Choroid plexus epithelial cell (primary cell): ENCODE measurements at regions not wholly inside any gene's neighbourhood (a gene's known extent, or its start where the extent isn't known, plus 50 kb on each side); places are given as distances from the start of the nearest gene placed in this dataset.
"Not testable (repeated sequence)": the region's sequence is repeated elsewhere in the genome, so short reads cannot be mapped to it uniquely, and the experiment has no call there.

Experiments used
- DNase-seq: peaks from one replicate; pipeline ENCODE4 v3.0.0-alpha.2; 2010; ENCODE audit warnings: low read depth
- H3K4me3 ChIP-seq: 2 replicates; pipeline ENCODE4 v1.5.1; 2011; ENCODE audit warnings: low read depth, mild to moderate bottlenecking, control low read depth, low read length, moderate library complexity
- TF ChIP-seq, protein P1 (sequence below): conservative IDR thresholded peaks from 2 replicates; pipeline ENCODE4 v1.5.1; 2011; ENCODE audit warnings: low read depth, mild to moderate bottlenecking, control low read depth, inconsistent platforms, low read length, moderate library complexity

DNA sequence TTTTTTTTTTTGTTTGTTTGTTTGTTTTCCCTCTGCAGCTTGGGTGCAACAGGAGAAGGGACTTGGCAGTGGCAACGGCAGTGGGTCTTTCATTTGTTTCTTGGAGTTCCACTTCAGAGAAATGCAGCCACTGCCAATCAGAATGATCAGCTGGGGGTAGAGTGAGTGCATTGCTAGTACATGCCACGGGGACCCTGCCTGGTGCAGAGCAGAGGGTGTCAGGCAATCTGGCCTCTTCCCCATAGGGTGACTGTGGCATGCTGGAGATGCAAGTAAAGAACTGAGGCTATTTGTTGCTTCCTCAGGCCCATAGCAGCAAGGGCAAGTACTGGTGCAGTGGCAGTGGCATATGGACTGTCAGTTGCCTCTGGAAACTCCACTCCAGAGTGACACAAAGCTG lies 1073.6 kb upstream of the EDIL3 start:
- H3K4me3 ChIP-seq, result no peak overlapping the region
- TF ChIP-seq, protein P1, sequence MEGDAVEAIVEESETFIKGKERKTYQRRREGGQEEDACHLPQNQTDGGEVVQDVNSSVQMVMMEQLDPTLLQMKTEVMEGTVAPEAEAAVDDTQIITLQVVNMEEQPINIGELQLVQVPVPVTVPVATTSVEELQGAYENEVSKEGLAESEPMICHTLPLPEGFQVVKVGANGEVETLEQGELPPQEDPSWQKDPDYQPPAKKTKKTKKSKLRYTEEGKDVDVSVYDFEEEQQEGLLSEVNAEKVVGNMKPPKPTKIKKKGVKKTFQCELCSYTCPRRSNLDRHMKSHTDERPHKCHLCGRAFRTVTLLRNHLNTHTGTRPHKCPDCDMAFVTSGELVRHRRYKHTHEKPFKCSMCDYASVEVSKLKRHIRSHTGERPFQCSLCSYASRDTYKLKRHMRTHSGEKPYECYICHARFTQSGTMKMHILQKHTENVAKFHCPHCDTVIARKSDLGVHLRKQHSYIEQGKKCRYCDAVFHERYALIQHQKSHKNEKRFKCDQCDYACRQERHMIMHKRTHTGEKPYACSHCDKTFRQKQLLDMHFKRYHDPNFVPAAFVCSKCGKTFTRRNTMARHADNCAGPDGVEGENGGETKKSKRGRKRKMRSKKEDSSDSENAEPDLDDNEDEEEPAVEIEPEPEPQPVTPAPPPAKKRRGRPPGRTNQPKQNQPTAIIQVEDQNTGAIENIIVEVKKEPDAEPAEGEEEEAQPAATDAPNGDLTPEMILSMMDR, result no peak

DNA sequence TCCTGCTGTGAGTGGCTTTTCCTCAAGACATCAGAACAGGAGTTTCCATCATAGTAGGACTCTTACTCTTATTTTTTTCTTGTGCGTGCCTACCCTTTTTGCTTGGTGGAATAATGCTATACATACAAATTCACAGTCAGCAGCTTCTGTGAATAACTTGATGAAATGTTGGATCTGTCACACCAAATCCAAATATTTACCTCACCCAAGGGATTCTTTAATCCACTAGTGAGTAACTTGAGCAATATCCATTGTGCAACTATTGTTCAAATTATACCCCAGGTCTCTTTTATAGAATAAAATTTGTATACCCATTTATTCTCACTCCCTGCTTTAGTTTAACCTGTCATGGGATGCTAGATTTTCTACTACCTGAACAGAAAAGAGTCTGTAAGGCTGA lies 1078.3 kb upstream of the EDIL3 start:
- DNase-seq, result no peak
- no peak overlapping the region for H3K4me3 ChIP-seq
- TF ChIP-seq, protein P1, result no peak

More for the DNA sequence above, 1073.6 kb upstream of the EDIL3 start:
- no peak for DNase-seq

DNA sequence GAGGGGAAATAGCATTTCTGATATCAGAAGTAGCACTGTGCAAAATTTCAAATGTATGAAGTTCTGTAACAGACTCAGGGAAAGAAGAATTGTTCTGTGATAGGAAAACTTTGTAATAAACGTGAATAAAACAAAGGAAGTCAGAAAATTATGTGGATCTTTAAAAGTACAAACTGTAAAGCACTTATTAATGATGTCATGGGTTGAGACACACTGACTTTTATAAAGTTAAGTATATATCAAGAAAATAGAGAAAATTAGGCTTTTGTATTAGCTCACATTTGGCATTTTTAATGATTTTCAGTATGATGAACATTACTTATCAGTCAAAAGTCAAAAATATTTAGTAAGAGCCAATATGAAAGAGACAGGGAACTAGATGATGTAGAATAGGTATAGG lies 1081.7 kb upstream of the EDIL3 start:
- H3K4me3 ChIP-seq, result no peak overlapping the region
- TF ChIP-seq, protein P1, result no peak
- DNase-seq, result no peak

DNA sequence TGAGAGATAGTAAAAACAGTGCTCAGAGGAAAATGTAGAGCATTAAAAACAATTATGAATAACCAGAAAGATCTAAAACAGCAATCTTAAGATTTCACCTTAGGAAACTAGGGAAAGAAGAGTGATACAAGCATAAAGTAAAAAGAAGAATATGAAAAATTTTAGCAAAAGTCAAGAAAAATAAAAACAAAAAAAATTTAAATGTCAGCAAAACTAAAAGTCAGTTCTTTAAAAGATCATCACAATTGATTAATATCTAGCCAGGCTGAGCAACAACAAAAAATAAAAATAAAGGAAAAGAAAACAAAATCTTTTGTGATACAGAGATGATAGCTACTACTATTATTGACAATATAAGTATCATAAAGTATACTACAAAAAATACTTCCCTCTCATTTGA lies 1088.1 kb upstream of the EDIL3 start:
- H3K4me3 ChIP-seq, result no peak overlapping the region
- DNase-seq, result no peak
- TF ChIP-seq, protein P1, result no peak

DNA sequence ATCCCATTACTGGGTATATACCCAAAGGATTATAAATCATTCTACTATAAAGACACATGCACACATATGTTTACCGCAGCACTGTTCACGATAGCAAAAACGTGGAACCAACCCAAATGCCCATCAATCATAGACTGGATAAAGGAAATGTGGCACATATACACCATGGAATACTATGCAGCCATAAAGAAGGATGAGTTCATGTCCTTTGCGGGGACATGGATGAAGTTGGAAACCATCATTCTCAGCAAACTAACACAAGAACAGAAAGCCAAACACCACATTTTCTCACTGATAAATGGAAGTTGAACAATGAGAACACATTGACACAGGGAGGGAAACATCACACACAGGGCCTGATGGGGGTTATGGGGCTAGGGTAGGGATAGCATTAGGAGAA lies 1090.5 kb upstream of the EDIL3 start:
- not testable (repeated sequence) for H3K4me3 ChIP-seq, DNase-seq

DNA sequence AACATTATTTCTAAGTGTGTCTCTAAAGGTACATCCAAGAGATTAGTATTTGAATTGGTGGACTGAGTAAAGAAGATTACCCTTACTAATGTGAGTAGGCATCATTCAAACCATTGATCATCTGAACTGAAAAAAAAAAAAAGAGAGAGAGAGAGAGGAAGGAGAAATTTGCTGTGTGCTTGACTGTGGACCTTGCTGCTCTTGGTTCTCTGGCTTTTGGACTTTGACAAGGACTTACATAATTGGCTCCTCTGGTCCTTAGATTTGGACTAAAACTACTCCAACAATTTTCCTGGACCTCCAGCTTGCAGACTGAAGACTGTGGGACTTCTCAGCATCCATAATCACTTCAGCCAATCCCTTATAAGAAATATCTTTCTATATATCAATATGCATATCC lies 1091.9 kb upstream of the EDIL3 start:
- no peak for DNase-seq
- no peak overlapping the region for H3K4me3 ChIP-seq
- TF ChIP-seq, protein P1, result no peak

DNA sequence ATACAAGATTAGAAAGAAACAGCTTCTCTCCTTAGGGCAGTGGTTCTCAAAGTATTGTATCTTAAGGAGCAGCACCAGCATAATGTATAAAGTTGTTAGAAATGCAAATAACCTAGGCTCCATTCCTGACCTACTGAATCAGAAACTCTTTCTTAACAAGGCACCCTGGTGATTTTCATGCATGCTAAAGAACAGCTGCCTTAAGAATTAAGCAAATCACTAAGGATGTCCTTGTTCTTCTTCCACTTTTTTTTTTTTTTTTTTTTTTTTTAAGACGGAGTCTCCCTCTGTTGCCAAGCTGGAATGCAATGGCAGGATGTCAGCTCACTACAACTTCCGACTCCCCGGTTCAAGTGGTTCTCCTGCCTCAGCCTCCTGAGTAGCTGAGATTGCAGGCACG lies 1095.2 kb upstream of the EDIL3 start:
- TF ChIP-seq, protein P1, result no peak
- H3K4me3 ChIP-seq, result no peak overlapping the region
- DNase-seq, result no peak
